Erythroblast (primary cell): ENCODE measurements at regions not wholly inside any gene's neighbourhood (a gene's known extent, or its start where the extent isn't known, plus 50 kb on each side); places are given as distances from the start of the nearest gene placed in this dataset.

Experiments used
- DNase-seq, 2 experiments: peaks; one replicate each; lab custom pipeline; 2025; lab: John Stamatoyannopoulos, UW
- GATA1 ChIP-seq: IDR thresholded peaks from 2 replicates; pipeline ENCODE4 v1.6.1; 2011; ENCODE audit warnings: low read depth, mild to moderate bottlenecking, control low read depth, low read length, moderate library complexity
- POLR2A ChIP-seq: IDR thresholded peaks from 2 replicates; pipeline ENCODE4 v1.6.1; 2011; ENCODE audit warnings: mild to moderate bottlenecking, low read length

GRCh38 chr12:25058012-25058411 is 109.1 kb upstream of the BCAT1 start:
- no peak for DNase-seq
- no peak for TF ChIP-seq POLR2A
- TF ChIP-seq GATA1: no peak

DNA sequence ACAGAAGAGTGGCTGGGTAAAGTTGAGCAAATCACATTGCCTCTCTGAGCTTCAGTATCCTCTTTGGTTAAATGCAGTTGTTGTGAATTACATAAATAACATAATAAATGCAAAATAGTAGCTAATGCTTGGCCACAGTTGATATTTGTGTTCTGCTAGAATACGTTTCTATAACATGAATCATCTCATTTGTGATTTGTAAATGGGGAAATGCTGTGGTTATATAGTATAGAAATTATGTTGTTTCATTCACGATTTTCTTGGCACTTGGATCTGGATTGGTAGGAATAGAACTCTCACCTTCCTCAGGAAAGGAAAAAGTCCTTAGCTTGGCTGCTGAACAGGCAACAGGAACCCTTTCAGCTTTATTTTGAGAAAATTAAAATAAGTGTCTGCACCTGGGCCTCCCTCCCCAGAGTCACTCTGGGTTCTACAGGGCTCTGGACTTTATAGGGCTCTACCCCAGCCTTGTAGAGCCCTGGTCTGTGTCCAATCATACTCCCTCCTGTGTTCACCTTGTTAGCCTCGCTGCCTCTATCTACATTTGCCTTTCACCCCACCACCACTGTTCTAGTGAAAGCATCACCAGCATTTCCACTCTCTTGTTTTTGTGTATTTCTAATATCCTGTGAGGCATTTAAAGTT is 107.7 kb upstream of the BCAT1 start:
- no peak for DNase-seq
- TF ChIP-seq POLR2A (no peak), GATA1 (no peak)

- TF ChIP-seq POLR2A (no peak), GATA1 (no peak)
- DNase-seq: no peak
These were observed 107.1 kb upstream of the BCAT1 start for GRCh38 chr12:25056011-25056410.

DNA sequence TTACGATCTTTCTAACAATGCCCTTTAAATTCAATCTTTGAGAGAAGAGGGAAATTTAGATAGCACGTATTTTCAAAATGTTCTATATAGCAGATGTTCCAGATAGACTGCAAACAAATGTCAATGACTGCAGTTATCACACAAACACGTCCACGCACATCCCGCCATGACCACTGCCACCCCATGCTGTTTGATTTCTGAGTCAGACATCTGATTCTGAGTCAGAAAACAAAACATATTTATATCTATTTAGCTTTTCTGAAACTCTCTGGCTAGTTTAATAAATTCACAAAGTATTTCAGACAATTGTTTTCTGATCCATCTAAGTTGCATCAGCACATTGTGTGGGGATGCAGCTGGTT is 105.9 kb upstream of the BCAT1 start:
- peak; percentile 24 to 25 for DNase-seq
- TF ChIP-seq POLR2A (no peak), GATA1 (no peak)

- peak; percentile 21 to 24 for DNase-seq
These were observed 105.3 kb upstream of the BCAT1 start for GRCh38 chr12:25054076-25054782.

DNA sequence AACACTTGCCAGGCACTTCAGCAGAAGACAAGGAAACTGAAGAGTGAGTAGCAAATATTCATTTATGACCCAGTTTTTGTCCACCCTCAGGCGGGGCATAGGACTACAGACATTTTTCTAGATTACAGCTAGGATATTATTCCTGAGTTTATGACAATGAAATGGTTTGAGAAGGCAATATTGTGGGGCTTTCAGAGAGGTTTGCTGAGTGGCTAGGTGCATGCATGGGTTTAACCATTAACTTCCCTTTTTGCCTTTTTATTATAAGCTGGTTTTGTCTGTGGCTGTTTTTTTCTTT is 104.0 kb upstream of the BCAT1 start:
- DNase-seq: peak; percentile 61 to 64
- no peak for TF ChIP-seq GATA1
- no peak for TF ChIP-seq POLR2A

More at GRCh38 chr12:25054076-25054782, 105.3 kb upstream of the BCAT1 start:
- TF ChIP-seq POLR2A: no peak
- no peak for TF ChIP-seq GATA1

DNA sequence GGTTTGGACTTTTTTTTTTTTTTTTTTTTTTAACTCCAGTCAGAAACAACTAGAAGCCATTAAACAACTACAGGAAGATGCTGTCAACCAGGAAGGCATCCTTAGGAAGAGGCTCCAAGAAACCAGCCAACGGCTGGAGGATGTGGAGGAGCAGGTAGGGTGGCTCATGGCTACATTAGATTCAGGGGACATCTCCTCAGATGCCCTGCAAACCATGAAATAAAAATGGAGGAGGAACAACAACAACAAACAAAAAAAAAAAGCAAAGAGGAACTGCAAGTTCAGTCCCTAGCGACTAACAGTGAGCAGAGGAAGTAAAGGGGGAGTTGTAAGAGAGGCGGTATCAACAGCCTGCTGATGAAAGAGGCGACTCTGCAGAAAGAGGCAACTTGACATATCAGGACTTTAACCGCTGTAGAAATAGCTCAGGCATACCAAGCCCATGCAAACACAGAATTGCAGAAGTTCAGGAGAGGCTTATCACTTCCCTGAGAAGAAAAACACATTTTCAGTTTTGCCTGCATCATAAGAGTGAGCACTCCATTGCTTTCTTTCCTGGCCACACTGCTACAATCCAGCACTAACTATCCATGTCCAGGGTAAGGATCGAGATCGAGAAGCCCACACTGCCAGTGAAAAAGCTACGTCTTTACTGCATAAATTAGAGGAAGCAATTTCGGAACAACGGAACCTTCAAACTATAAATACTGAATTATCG is 103.5 kb upstream of the BCAT1 start:
- TF ChIP-seq GATA1 (no peak), POLR2A (peak; percentile 55)
- DNase-seq: peak; percentile 76 to 78

GRCh38 chr12:25051656-25052195 is 102.8 kb upstream of the BCAT1 start:
- TF ChIP-seq GATA1 (no peak), POLR2A (no peak)
- DNase-seq: peak; percentile 61 to 65

DNA sequence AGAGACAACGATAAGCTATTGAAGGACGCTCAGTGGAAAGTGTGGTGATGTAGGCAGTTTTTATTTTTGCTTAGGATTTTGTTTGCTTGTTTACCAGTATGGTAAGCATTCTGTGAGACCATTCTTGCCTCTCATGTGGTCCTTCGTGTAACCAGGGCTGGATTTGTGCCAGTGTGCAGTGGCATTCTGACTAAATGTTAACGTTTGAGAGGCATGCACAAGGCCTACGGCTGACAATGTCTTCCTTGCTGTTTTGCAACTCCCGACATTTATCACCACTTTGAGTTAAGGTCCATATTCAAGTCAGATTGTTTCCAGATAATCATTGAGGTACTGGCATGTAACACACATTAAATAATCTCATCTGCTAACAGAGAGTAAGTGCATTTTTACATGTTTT is 102.3 kb upstream of the BCAT1 start:
- peak in 1 of 2 experiments; percentile 30 for DNase-seq

GRCh38 chr12:25045869-25046268 is 97.0 kb upstream of the BCAT1 start:
- DNase-seq: no peak
- TF ChIP-seq POLR2A: no peak
- TF ChIP-seq GATA1: no peak

More for the DNA sequence above, 102.3 kb upstream of the BCAT1 start:
- no peak for TF ChIP-seq GATA1
- TF ChIP-seq POLR2A: no peak

DNA sequence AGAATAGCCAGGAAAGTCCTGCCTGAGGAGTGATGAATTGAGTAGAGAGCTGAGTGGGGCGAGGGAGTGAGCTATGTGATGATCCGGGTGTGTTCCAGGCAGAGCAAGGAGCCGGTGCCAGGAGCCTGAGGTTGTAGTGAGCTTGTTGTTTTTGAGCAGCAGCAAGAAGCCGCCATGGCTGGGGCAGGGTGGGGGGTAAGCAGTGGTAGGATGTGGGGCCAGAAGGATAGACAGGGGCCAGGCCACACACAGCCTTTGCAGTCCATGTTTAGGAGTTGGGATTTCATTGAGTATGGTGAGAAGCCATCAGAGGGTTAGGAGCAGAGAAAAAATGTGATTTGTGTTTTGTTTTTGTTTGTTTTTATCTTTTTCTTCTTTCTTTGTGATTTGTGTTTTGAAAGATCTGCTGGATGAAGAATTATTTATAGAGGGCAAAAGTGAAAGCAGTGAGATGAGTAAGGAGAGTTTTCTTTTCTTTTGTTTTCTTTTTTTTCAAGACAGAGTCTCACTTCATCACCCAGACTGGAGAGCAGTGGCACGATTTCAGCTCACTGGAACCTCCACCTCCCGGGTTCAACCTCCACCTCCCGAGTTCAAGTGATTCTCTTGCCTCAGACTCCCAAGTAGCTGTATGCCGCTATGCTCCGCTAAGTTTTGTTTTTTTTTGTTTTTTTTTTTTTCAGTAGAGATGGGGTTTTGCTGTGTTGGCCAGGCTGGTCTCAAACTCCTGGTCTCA is 92.3 kb upstream of the BCAT1 start:
- TF ChIP-seq POLR2A (no peak), GATA1 (no peak)

GRCh38 chr12:25040593-25040992 is 91.7 kb upstream of the BCAT1 start:
- no peak for DNase-seq
- TF ChIP-seq GATA1 (no peak), POLR2A (no peak)

More for the DNA sequence above, 92.3 kb upstream of the BCAT1 start:
- DNase-seq: no peak

DNA sequence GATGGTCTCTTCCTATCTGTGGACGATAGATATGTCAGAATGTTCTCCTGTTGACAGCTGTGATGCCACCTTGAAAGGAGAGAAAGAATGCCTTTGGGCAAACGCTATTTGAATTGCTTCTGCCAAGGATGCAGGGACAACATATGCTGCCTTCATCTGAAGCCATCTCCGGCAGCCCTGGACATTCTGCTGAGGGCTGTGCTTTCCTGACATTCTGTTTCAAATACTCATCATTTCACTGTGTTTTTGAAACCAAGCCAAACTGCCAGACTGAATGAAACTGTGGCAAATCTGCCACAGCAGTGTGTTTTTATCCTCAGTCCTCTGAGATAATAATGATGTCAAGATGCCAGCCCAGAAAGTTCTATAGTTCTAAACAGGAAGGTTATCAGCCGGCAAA is 85.8 kb upstream of the BCAT1 start:
- DNase-seq: no peak
- no peak for TF ChIP-seq POLR2A
- TF ChIP-seq GATA1: no peak

- no peak for TF ChIP-seq GATA1
- no peak for TF ChIP-seq POLR2A
- DNase-seq: no peak
These were observed 77.1 kb upstream of the BCAT1 start for GRCh38 chr12:25025951-25026490.
